ENCODE measurements at regions not wholly inside any gene's neighbourhood (a gene's known extent, or its start where the extent isn't known, plus 50 kb on each side); places are given as distances from the start of the nearest gene placed in this dataset.

DNA sequence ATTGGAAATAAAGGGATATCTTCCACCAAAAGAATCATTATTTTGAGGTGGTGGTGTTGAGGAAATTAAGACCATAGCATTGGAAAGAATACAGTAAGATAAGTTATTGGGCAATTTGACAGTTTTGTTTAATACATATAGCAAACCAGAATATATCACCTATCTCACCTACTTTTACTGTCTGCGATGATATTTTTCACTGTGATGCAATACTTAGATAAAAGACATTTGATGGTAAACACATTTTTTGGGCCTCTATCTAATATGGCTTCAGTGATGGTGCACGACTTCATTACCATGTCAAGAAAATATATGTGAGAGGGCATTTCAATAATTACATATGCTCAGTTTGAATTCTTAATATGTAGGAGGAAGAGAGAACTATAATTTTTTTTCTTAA lies 93.7 kb upstream of the MAGI2 start:
- DNase-seq (ENCODE audit: low read depth in 1 of 2, low spot score in 1 of 2) = no peak
- Histone ChIP-seq H3K36me3 (no peaks in the 10 kb centered on the region), H3K9me3 (ENCODE audit: low read depth) (no peaks in the 10 kb centered on the region), H3K4me1 (ENCODE audit: low read depth) (no peaks in the 10 kb centered on the region), H3K27me3 (no peaks in the 10 kb centered on the region), H3K4me3 (no peak overlapping the region), H3K27ac (no peak overlapping the region)
- TF ChIP-seq, protein P1, sequence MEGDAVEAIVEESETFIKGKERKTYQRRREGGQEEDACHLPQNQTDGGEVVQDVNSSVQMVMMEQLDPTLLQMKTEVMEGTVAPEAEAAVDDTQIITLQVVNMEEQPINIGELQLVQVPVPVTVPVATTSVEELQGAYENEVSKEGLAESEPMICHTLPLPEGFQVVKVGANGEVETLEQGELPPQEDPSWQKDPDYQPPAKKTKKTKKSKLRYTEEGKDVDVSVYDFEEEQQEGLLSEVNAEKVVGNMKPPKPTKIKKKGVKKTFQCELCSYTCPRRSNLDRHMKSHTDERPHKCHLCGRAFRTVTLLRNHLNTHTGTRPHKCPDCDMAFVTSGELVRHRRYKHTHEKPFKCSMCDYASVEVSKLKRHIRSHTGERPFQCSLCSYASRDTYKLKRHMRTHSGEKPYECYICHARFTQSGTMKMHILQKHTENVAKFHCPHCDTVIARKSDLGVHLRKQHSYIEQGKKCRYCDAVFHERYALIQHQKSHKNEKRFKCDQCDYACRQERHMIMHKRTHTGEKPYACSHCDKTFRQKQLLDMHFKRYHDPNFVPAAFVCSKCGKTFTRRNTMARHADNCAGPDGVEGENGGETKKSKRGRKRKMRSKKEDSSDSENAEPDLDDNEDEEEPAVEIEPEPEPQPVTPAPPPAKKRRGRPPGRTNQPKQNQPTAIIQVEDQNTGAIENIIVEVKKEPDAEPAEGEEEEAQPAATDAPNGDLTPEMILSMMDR (IDR thresholded peaks at IDR 0.05; ENCODE audit: low read depth, low read length) = no peak

DNA sequence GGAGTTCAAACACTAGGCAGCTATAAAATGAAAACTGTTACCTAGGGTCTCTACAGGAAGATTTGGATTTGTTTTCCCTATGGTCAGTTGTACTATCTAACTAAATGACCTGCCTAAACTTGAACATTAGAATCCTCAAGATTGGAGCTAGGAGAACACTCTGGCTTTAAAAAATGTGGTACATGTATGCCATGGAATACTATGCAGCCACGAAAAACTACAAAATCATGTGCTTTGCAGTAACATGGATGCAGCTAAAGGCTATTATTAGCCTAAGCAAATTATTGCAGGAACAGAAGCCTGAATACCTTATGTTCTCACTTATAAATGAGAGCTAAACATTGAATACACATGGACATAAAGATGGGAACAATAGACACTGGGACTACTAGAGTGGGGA lies 87.1 kb upstream of the MAGI2 start:
- H3K4me3 ChIP-seq = no peak overlapping the region
- TF ChIP-seq, protein P1 (IDR thresholded peaks at IDR 0.05; ENCODE audit: low read depth, low read length) = no peak
- H3K4me1 ChIP-seq (ENCODE audit: low read depth) = no peaks in the 10 kb centered on the region
- DNase-seq (ENCODE audit: low read depth in 1 of 2, low spot score in 1 of 2) = no peak
- no peaks in the 10 kb centered on the region for H3K36me3 ChIP-seq
- no peaks in the 10 kb centered on the region for H3K9me3 ChIP-seq (ENCODE audit: low read depth)
- no peaks in the 10 kb centered on the region for H3K27me3 ChIP-seq
- H3K27ac ChIP-seq = no peak overlapping the region

DNA sequence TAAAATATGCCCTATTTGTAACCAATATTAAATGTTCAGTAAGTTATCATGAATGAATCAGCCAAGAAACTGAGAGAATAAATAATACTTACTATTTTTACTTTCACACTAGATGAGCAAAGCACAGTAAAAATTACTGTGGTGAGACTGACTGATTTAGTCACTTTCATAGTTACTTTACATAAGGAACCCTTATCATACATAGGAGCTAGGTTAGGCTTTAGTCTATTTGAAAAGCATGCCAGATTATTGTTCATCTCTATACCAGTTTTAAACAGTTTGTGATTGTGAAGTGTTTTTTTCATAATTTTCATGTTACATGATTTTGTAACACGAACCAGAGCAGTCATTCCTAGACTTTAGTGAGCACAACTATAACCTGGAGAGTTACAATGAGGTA lies 80.7 kb upstream of the MAGI2 start:
- H3K27ac ChIP-seq = no peak overlapping the region
- TF ChIP-seq, protein P1 (IDR thresholded peaks at IDR 0.05; ENCODE audit: low read depth, low read length) = no peak
- no peak for DNase-seq (ENCODE audit: low read depth in 1 of 2, low spot score in 1 of 2)
- H3K4me1 ChIP-seq (ENCODE audit: low read depth) = no peaks in the 10 kb centered on the region
- no peak overlapping the region for H3K4me3 ChIP-seq
- H3K36me3 ChIP-seq = no peaks in the 10 kb centered on the region
- H3K9me3 ChIP-seq (ENCODE audit: low read depth) = no peaks in the 10 kb centered on the region
- H3K27me3 ChIP-seq = no peaks in the 10 kb centered on the region

DNA sequence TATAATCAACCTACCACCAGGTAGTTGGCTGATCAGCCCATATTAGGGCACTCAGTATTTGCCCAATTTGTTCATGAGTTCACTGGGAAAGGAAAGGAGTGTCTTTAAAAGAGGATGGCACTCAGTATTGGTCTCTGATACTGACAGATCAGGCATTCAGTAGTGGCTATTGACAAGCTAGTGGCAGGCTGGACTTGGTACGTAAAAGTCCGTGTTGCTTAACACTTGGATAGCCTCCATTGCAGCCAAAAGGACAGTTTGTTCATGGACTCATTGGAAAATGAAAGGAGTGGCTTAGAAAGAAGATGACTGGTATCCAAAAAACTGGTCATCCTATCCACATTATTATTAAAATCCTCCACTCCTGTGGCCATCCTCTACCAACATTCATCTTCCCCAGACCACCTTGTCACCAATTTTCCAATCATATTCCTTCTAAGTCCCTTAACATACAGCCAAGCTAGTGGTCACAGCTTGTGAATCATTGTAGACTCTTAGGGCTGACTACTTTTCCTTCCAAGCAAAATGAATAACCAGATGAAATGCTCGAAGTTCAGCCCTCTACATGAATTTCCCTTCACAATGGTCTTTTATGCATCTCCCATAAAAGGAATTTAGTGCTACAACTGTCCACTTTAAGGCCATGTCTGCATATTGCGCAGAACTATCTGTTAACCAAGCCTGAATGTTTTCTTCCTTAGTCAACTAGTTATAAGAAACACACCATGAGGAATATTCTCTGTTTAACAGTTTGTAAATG lies 78.6 kb upstream of the MAGI2 start:
- Histone ChIP-seq H3K4me1 (ENCODE audit: low read depth) (no peaks in the 10 kb centered on the region), H3K36me3 (no peaks in the 10 kb centered on the region), H3K27me3 (no peaks in the 10 kb centered on the region), H3K9me3 (ENCODE audit: low read depth) (no peaks in the 10 kb centered on the region), H3K27ac (no peak overlapping the region), H3K4me3 (no peak overlapping the region)
- DNase-seq (ENCODE audit: low read depth in 1 of 2, low spot score in 1 of 2) = no peak
- TF ChIP-seq, protein P1 (IDR thresholded peaks at IDR 0.05; ENCODE audit: low read depth, low read length) = no peak

DNA sequence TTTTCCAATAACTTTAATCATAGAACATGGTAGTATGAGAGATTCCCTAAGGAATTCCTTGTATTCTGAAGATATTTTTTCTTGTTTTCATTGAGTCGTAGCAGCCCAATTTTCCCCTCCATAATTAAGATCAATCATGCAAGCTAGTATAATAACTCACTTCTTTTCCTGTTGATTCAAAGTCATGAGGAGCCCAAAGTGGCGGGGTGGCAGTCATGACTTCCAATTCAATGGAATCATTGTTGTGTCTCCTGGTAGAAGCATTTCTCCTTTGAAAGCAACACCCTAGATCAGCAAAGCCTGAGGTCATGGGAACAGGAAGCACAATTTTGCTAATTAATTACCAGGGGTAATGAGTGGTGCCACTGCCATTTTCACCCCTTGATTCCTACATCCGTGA lies 77.6 kb upstream of the MAGI2 start:
- TF ChIP-seq, protein P1 (IDR thresholded peaks at IDR 0.05; ENCODE audit: low read depth, low read length) = no peak

More for the DNA sequence above, 77.6 kb upstream of the MAGI2 start:
- Histone ChIP-seq H3K4me1 (ENCODE audit: low read depth) (no peaks in the 10 kb centered on the region), H3K4me3 (no peak overlapping the region), H3K27ac (no peak overlapping the region), H3K36me3 (no peaks in the 10 kb centered on the region), H3K9me3 (ENCODE audit: low read depth) (no peaks in the 10 kb centered on the region), H3K27me3 (no peaks in the 10 kb centered on the region)
- DNase-seq (ENCODE audit: low read depth in 1 of 2, low spot score in 1 of 2) = no peak

All from cardiac muscle cell (in vitro differentiated cells and primary cell).